Fibroblast of skin of back (primary cell): ENCODE measurements at regions not wholly inside any gene's neighbourhood (a gene's known extent, or its start where the extent isn't known, plus 50 kb on each side); places are given as distances from the start of the nearest gene placed in this dataset.
A peak's percentile ranks its signal among the peaks of the same experiment; 100 is the strongest.

Source experiments
- DNase-seq: peaks from one replicate; pipeline ENCODE4 v3.0.0-alpha.2; 2013

GRCh38 chr16:85479972-85480726 lies 133.0 kb upstream of the GSE1 start:
- DNase-seq, result peak; percentile 21

GRCh38 chr16:85480727-85481101 lies 132.4 kb upstream of the GSE1 start:
- DNase-seq, result peak; percentile 17

GRCh38 chr16:85481206-85481605 lies 131.9 kb upstream of the GSE1 start:
- no peak for DNase-seq

GRCh38 chr16:85481738-85482137 lies 131.4 kb upstream of the GSE1 start:
- no peak for DNase-seq

GRCh38 chr16:85483424-85483823 lies 129.7 kb upstream of the GSE1 start:
- DNase-seq, result no peak

- DNase-seq, result no peak
Measured at GRCh38 chr16:85484347-85485300, 128.5 kb upstream of the GSE1 start.

GRCh38 chr16:85485379-85485778 lies 127.7 kb upstream of the GSE1 start:
- DNase-seq, result no peak

GRCh38 chr16:85486256-85486915 lies 126.7 kb upstream of the GSE1 start:
- no peak for DNase-seq

- DNase-seq, result no peak
Measured at GRCh38 chr16:85488414-85488813, 124.7 kb upstream of the GSE1 start.

- DNase-seq, result no peak
Measured at GRCh38 chr16:85490407-85491057, 122.6 kb upstream of the GSE1 start.

GRCh38 chr16:85491058-85491771 lies 121.9 kb upstream of the GSE1 start:
- no peak for DNase-seq

- DNase-seq, result peak; percentile 10
Measured at GRCh38 chr16:85491798-85492294, 121.3 kb upstream of the GSE1 start.

GRCh38 chr16:85492295-85492864 lies 120.7 kb upstream of the GSE1 start:
- peak; percentile 42 for DNase-seq

GRCh38 chr16:85494315-85494714 lies 118.8 kb upstream of the GSE1 start:
- DNase-seq, result no peak

GRCh38 chr16:85495259-85495658 lies 117.9 kb upstream of the GSE1 start:
- no peak for DNase-seq

GRCh38 chr16:85495823-85496538 lies 117.1 kb upstream of the GSE1 start:
- DNase-seq, result no peak

- no peak for DNase-seq
Measured at GRCh38 chr16:85497622-85498314, 115.4 kb upstream of the GSE1 start.

GRCh38 chr16:85498607-85499006 lies 114.5 kb upstream of the GSE1 start:
- no peak for DNase-seq

GRCh38 chr16:85500220-85500619 lies 112.9 kb upstream of the GSE1 start:
- no peak for DNase-seq

- DNase-seq, result no peak
Measured at GRCh38 chr16:85501900-85502299, 111.2 kb upstream of the GSE1 start.
